ENCODE measurements at regions not wholly inside any gene's neighbourhood (a gene's known extent, or its start where the extent isn't known, plus 50 kb on each side); places are given as distances from the start of the nearest gene placed in this dataset.

GRCh38 chr9:7597716-7598115 is 201.9 kb downstream of the DMAC1 start:
- H3K4me3 ChIP-seq (ENCODE audit: low read depth, low read length), result no peak overlapping the region
- ChIA-PET POLR2A (no interaction called here), CTCF (no interaction called here)
- TF ChIP-seq CTCF (IDR thresholded peaks at IDR 0.05; ENCODE audit: insufficient read depth, low read length, missing control alignments), result no peak
- DNase-seq (ENCODE audit: low read depth, low spot score), result no peak

DNA sequence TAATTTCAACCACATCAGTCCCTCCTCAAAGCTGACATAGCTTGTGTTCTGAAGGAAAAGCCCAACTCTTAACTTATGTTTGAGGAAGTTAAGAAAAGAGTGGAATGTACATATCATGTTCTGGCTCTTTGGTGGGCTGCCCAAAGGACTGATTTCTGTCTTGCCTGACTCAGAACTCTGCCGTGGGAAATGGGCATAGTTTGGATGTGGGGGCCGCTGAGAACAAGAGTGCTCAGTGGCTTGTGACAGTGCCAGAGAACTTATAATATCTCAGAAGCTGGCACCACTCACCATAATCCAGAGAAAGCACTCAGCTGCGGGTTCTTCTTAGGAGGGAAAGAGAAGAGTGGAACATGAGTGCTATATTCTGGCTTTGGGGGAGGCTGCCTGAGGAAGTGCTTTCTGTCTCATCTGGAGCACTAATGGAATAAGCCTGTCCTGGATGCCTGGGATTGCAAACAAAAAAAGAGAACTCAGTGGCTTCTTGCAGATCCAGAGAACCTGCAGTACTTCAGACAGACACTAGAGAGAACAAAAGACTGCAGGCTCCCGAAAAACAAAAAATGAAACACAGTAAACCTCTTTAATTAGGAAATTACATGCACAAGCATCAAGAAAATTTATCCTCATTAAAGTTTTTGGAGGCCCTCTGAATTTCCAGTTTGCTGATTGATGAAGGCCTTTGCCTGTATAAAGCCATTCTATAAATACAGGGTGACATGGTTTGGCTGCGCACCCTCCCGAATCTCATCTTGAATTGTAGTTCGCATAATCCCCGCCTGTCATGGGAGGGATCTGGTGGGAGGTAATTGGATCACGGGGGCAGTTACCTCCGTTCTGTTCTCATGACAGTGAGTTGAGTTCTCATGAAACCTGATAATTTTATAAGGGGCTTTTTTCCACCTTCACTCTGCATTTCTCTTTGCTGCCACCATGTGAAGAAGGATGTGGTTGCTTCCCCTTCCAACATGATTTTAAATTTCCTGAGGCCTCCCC is 207.0 kb downstream of the DMAC1 start:
- no peak overlapping the region for H3K4me3 ChIP-seq (ENCODE audit: low read depth, low read length)
- no peak for TF ChIP-seq CTCF (IDR thresholded peaks at IDR 0.05; ENCODE audit: insufficient read depth, low read length, missing control alignments)
- ChIA-PET CTCF (no interaction called here), POLR2A (no interaction called here)
- DNase-seq (ENCODE audit: low read depth, low spot score), result no peak

GRCh38 chr9:7591501-7591900 is 208.1 kb downstream of the DMAC1 start:
- CTCF ChIA-PET, result no interaction called here
- no peak for DNase-seq (ENCODE audit: low read depth, low spot score)
- POLR2A ChIA-PET, result no interaction called here
- no peak for TF ChIP-seq CTCF (IDR thresholded peaks at IDR 0.05; ENCODE audit: insufficient read depth, low read length, missing control alignments)
- H3K4me3 ChIP-seq (ENCODE audit: low read depth, low read length), result no peak overlapping the region

GRCh38 chr9:7580568-7580967 is 219.0 kb downstream of the DMAC1 start:
- no peak overlapping the region for H3K4me3 ChIP-seq (ENCODE audit: low read depth, low read length)
- ChIA-PET POLR2A (no interaction called here), CTCF (no interaction called here)
- DNase-seq (ENCODE audit: low read depth, low spot score), result no peak
- TF ChIP-seq CTCF (IDR thresholded peaks at IDR 0.05; ENCODE audit: insufficient read depth, low read length, missing control alignments), result no peak

DNA sequence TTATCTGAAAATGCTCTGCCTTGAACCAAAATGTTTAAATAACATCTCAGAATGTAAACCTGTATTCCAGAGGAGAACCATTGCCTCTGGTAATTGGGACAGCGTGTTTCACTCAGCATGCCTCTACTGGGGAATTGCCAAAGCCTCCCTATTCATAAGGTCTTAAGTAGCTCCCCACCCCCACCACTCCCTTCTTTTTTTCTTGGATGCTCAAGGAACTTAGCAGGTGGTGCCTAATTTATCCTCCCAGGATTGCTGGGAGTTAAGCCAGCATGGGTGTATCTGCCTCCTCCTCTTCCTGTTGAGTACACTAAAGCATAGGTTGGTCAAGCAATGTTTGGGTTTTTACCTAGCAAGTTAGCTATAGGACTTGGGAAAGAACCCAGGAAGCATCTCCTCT is 220.2 kb downstream of the DMAC1 start:
- no peak for TF ChIP-seq CTCF (IDR thresholded peaks at IDR 0.05; ENCODE audit: insufficient read depth, low read length, missing control alignments)
- H3K4me3 ChIP-seq (ENCODE audit: low read depth, low read length), result no peak overlapping the region
- no peak for DNase-seq (ENCODE audit: low read depth, low spot score)
- ChIA-PET POLR2A (no interaction called here), CTCF (no interaction called here)

DNA sequence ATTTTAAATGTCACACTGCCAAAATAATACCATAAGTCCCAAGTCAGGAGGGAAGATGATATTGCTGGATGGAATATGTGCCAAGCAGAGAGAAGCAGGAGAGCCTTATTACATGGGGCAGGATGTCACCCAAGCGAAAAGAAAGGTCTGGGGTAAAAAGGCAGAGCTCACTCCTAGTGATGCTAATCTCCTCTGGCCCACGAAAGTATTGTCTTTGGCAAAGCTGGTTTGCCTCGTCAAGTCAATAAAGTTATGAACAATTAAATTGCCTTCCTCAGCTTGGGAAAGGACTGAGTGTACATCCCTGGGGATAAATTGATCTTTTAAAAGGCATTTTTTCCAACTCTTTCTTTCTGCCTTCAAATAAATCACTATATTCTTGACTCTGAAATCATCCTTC is 220.6 kb downstream of the DMAC1 start:
- TF ChIP-seq CTCF (IDR thresholded peaks at IDR 0.05; ENCODE audit: insufficient read depth, low read length, missing control alignments), result no peak
- POLR2A ChIA-PET, result no interaction called here
- CTCF ChIA-PET, result no interaction called here

More for the DNA sequence above, 220.6 kb downstream of the DMAC1 start:
- no peak overlapping the region for H3K4me3 ChIP-seq (ENCODE audit: low read depth, low read length)
- no peak for DNase-seq (ENCODE audit: low read depth, low spot score)
